Gastrocnemius medialis (tissue), 4 donors: ENCODE measurements at regions not wholly inside any gene's neighbourhood (a gene's known extent, or its start where the extent isn't known, plus 50 kb on each side); places are given as distances from the start of the nearest gene placed in this dataset.

Experiments
- CTCF ChIP-seq, 5 experiments: fragments of 450-650 bp in 3 of 5; fragments of 200-600 bp in 2 of 5; sonication (generic) in 2 of 5; IDR thresholded peaks in 4 of 5; conservative IDR thresholded peaks in 1 of 5; 1 replicate in 4 of 5; 2 replicates in 1 of 5; pipeline ENCODE4 v1.5.1; 2016 to 2019; ENCODE audit warnings: antibody characterized with exemption in 5 of 5, mild to moderate bottlenecking in 3 of 5, moderate library complexity in 3 of 5
- POLR2A ChIP-seq, 2 donors: fragments of 450-650 bp; IDR thresholded peaks; one replicate each; pipeline ENCODE4 v1.6.1; 2017; ENCODE audit warnings: antibody characterized with exemption in 2 of 2, mild to moderate bottlenecking in 2 of 2, moderate library complexity in 2 of 2

DNA sequence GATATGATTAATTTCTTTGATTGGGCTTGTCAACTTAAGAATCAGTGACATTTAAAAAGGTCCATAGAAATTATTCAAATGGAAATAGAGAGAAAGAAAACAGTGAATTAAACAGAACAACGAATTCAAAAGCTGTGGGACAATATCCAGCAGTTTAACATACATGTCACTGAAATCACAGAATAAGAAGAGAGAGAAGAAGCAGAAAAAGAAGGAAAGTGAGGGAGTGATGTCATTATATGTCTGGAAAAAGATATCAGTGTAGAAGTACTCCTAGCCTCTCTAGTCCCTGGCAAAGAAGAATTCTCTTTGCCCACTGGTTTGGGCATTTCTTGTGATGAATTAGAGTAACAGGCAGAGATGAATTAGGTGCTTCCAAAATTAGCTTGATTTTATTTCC is 109.2 kb upstream of the ABCA1 start:
- no peak for TF ChIP-seq CTCF (IDR thresholded peaks at IDR 0.05 in 4 of 5, conservative IDR thresholded peaks at IDR 0.05 in 1 of 5)
- no peak for TF ChIP-seq POLR2A (IDR thresholded peaks at IDR 0.05)
